ENCODE measurements at regions not wholly inside any gene's neighbourhood (a gene's known extent, or its start where the extent isn't known, plus 50 kb on each side); places are given as distances from the start of the nearest gene placed in this dataset.

DNA sequence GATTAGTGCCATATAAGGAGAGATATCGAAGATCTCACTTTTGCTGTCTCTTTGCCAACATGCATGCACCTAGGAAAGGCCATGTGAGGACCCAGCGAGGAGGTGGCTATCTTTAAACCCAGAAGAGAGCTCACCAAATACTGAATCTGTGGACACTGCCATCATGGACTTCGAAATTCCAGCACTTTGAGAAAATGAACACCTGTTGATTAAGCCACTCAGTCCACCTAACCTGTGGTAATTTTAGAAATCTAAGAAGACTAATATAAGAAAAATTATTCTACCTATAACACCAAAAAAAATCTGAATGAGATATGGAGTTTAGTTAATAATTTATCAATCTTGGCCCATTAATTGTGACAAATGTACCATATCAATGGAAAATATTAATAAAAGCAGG is 193.6 kb upstream of the CARD18 start:
- DNase-seq (ENCODE audit: low spot score) = no peak

- DNase-seq (ENCODE audit: low spot score) = no peak
Observed at GRCh38 chr11:105332171-105332570, 192.6 kb upstream of the CARD18 start.

- no peak for DNase-seq (ENCODE audit: low spot score)
Observed at GRCh38 chr11:105328061-105328460, 188.5 kb upstream of the CARD18 start.

DNA sequence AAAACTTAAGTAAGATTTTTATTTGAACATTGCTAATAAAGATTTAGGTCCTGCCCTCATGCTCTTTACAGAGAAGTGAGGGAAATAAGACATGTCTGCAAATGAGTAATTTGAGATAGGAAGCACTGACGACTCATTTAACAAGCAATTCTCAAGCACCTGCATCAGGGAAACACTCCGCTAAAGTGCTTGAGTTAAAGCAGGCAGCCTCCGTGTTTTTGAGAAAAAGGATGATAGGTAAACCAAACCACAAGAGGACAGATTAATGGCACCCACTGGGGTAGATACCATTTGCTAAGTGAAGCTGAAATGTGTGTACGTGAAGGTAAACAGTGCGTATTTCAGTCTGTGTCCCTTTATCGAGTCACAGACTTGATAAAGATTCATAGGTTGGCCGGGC is 184.6 kb upstream of the CARD18 start:
- no peak for DNase-seq (ENCODE audit: low spot score)

DNA sequence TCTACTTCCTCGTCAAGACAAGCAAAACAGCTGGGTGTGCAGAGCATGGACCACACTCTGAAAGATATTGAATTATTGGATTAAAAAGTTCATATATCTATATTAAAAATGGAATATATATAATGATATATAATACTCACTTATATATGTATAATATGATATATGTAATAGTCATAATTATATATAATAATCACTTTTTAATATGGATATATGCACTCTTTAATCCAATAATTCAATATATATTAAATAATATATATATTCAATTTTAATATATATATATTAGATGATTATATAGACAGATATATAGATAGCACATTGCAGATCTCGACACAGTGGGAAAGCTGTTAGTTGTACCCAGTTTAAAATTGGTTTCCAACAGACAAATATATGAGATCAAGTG is 182.1 kb upstream of the CARD18 start:
- no peak for DNase-seq (ENCODE audit: low spot score)

DNA sequence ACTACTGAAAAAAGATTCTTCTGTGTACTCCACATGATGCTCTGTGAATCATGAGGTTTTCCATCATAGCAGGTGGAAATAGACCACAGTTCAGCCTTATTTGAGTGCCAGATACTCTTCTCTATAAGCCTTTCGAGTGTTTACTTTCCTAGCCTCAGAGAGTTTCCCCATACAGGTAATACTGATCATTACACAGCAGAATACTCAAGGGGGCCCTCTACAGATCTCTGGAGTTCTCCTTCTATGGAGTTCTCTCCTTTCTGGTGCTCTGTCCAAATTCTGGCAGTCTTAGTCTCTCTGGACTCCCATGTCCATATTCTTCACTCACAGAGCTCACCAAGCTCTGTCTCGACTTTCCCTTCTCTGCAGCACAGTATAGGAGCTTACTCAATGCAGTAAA is 175.7 kb upstream of the CARD18 start:
- no peak for DNase-seq (ENCODE audit: low spot score)

GRCh38 chr11:105312266-105312665 is 172.7 kb upstream of the CARD18 start:
- no peak for DNase-seq (ENCODE audit: low spot score)

- no peak for DNase-seq (ENCODE audit: low spot score)
Observed at GRCh38 chr11:105298630-105299029, 159.1 kb upstream of the CARD18 start.

DNA sequence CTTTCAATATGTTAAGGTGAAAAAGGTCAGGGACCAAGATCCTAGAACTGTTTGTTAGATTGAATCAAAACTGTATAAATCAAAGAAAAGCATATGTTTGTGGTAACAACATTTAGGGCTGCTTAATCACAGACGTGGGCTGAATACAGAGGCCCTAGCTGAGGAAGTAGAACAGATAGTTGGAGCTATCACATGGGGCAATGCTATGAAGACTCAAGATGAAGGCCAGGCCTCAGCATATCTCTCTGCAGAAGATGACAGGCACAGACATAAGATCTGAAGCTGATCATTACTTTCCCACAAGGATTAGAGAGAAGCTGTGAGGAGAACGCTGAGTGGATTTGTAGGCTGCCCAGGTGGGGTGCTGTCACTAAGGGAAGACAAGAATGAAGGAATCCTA is 158.6 kb upstream of the CARD18 start:
- no peak for DNase-seq (ENCODE audit: low spot score)

DNA sequence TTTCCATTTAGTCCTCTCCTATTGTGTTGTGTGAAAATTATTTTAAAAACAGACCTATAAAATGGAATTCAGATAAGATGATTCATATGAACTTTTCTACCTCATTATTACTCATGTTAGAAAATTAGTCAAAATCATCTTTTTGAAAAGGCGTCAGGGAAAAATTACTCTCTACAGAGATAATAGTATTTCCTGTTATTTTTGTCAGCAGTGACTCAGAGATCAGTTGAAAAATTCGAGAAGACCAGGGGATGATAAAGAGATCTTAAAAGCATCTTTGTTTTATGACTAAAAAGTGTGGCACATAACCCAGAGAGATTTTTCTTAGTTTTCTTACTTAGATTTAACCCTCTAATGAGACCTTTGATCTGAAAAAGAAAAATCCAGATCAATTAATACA is 157.9 kb upstream of the CARD18 start:
- DNase-seq (ENCODE audit: low spot score) = peak; percentile 22

GRCh38 chr11:105296806-105297205 is 157.2 kb upstream of the CARD18 start:
- DNase-seq (ENCODE audit: low spot score) = no peak

- no peak for DNase-seq (ENCODE audit: low spot score)
Observed at GRCh38 chr11:105296386-105296785, 156.8 kb upstream of the CARD18 start.

GRCh38 chr11:105282658-105283057 is 143.1 kb upstream of the CARD18 start:
- DNase-seq (ENCODE audit: low spot score) = no peak

- DNase-seq (ENCODE audit: low spot score) = no peak
Observed at GRCh38 chr11:105274631-105275030, 135.1 kb upstream of the CARD18 start.

- DNase-seq (ENCODE audit: low spot score) = no peak
Observed at GRCh38 chr11:105273660-105274280, 134.2 kb upstream of the CARD18 start.

- DNase-seq (ENCODE audit: low spot score) = no peak
Observed at GRCh38 chr11:105269862-105270261, 130.3 kb upstream of the CARD18 start.

DNA sequence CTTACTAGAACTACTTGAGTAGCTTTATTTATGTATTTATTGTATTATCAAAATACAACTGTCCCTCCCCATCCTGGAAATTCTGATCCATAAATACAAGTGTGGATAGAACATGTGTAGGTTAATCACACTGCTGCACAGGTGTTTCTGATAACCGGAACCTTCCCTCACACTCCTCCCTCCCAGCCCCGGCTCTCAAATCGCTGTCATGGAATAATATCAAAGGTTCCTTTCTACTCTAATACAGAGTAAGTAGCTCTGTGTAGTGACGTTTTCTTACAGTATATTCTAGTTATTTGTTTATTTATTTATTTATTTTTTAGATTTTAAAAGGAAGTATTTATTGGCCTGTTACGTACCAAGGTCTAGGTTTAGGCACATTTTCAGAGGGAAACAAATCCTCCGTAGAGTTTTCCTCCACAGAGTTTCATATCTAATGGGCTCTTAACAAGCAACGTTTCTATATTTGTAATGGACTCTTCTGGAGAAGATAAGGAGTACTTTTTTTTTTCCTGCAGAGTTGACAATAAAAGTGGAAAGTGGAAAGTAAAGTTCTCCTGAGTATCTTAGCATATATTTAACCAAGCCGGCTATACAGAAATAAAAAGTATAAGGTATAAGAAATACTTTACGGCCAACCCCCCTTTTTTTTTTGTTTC is 129.0 kb upstream of the CARD18 start:
- DNase-seq (ENCODE audit: low spot score) = no peak

DNA sequence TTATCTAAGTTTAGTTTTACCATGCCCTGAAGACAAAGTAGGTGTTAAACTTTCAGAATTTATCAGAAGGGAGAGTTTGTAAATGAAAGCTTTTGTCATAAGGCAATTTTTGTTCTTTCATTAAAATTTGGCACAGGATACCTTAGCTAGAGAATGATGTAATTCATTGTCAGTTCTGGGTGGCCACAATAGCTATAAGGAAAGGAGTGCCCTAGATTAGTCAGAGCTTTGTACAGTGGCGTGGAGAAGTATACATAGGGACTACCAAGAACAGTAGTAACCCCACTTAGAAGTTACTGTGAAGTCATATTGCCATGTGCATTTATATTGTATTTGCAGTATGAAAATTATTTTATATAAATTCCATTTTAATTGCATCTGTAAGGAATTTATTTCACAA is 126.3 kb upstream of the CARD18 start:
- DNase-seq (ENCODE audit: low spot score) = peak; percentile 5

GRCh38 chr11:105260976-105261375 is 121.4 kb upstream of the CARD18 start:
- no peak for DNase-seq (ENCODE audit: low spot score)

DNA sequence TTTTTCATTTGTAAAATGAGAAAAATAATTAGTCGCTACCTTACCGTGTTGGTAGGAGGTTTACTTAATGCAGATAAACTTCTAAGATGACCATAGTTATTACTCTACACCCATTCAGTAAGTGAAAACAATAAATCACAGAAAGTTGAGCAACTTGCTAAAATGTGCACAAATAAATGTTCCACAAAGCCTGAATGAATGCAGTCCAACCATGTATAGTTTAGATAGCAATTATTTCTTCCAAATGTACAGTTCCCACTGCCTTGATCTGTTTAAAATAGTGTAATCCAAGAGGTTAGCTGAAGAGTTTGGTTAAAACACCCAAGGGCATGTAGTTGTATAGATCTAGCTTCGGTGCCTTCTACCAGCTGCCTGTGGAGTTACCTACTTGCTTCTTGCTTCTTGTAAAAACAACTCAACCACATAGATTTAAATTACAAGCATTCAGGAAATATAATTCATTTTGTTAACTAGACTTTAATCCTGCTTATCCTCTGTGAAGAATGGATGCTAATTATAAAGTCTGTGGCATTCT is 106.3 kb upstream of the CARD18 start:
- DNase-seq (ENCODE audit: low spot score) = no peak

DNA sequence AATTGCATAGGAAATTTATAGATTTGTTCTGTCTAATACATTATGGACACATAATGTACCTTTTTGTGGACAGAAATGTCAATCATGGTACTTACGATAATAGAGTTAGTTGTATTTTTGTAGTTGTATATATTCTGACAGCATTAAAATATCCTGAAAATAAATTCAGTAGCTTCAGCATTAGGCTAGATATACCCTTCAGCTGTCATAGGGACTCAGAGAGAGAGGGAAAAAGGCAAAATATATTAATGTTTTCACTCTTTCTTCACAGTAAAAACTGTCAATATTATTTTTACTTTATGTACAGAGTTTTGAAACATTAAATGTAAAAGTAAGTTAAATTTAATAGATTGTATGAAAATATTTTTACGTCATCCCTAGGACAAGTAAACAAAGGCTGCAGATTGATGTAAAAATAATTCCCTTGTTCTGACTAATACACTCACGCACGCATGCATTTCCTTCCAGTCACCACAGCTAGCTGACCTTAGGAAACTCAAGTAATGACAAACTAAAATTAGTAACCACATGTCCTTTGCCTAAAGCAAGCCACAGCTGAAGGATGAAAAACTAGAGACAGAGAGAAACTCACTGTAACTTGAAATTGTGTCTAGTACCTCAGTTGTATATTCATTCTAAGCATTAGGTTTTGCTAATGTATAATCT is 104.7 kb upstream of the CARD18 start:
- DNase-seq (ENCODE audit: low spot score) = no peak

GRCh38 chr11:105241136-105241535 is 101.6 kb upstream of the CARD18 start:
- DNase-seq (ENCODE audit: low spot score) = no peak

GRCh38 chr11:105236664-105237063 is 97.1 kb upstream of the CARD18 start:
- DNase-seq (ENCODE audit: low spot score) = no peak
